Panc1 (cell line): ENCODE measurements at regions not wholly inside any gene's neighbourhood (a gene's known extent, or its start where the extent isn't known, plus 50 kb on each side); places are given as distances from the start of the nearest gene placed in this dataset.

ENCODE experiments used
- ATAC-seq: fragments of 200-7000 bp; cut with Tn5 transposase; 2 replicates; pipeline ENCODE4 v1.9.1; 2020; ENCODE audit warnings: mild to moderate bottlenecking, moderate library complexity
- BruUV-seq: library from RNA; stranded (reverse); fragments of 400-500 nt; replicated peaks from 2 replicates; lab custom pipeline; 2021; lab: Mats Ljungman, UMichigan
- CTCF ChIA-PET: fragments of 300-600 bp; sonication (Branson Sonifier 250); formaldehyde crosslinking; loops from one replicate; lab custom pipeline; 2022; ENCODE audit warnings: antibody characterized with exemption; lab: Charles Lee
- POLR2A ChIA-PET: fragments of 300-600 bp; sonication (Branson Sonifier 250); formaldehyde crosslinking; loops from one replicate; lab custom pipeline; 2022; ENCODE audit warnings: antibody characterized with exemption; lab: Charles Lee
- DNase-seq: peaks from one replicate; pipeline ENCODE4 v3.0.0-alpha.2; 2010; ENCODE audit warnings: low read depth, low spot score
- H3K27ac ChIP-seq: 2 replicates; pipeline ENCODE4 v1.5.1; 2011; ENCODE audit warnings: mild to moderate bottlenecking, low read length, inconsistent platforms
- H3K27me3 ChIP-seq: fragments of 200-500 bp; sonication (Bioruptor generic); 2 replicates; pipeline ENCODE4 v1.6.0; 2014; ENCODE audit warnings: low read length, inconsistent platforms; ENCODE audit not compliant: control insufficient read depth, insufficient read depth
- H3K36me3 ChIP-seq: fragments of 200-500 bp; sonication (Bioruptor generic); 2 replicates; pipeline ENCODE4 v1.5.1; 2014; ENCODE audit warnings: inconsistent platforms, mild to moderate bottlenecking, low read length, moderate library complexity; ENCODE audit not compliant: control insufficient read depth, insufficient read depth
- H3K4me1 ChIP-seq: 2 replicates; pipeline ENCODE4 v1.5.1; 2011; ENCODE audit warnings: inconsistent platforms, mild to moderate bottlenecking, low read length, moderate library complexity; ENCODE audit not compliant: control insufficient read depth, insufficient read depth
- H3K4me3 ChIP-seq, 2 experiments: 2 replicates each; pipeline ENCODE4 v1.5.1; 2011 to 2012; ENCODE audit warnings: low read depth in 2 of 2, low read length in 2 of 2, mild to moderate bottlenecking in 2 of 2, inconsistent platforms in 1 of 2, moderate library complexity in 1 of 2
- H3K9me3 ChIP-seq: fragments of 200-500 bp; sonication (Bioruptor generic); 2 replicates; pipeline ENCODE4 v1.5.1; 2014; ENCODE audit warnings: low read depth, mild to moderate bottlenecking, inconsistent platforms, low read length, moderate library complexity; ENCODE audit not compliant: control insufficient read depth, insufficient read depth
- CTCF ChIP-seq: fragments of 450-650 bp; IDR thresholded peaks from 2 replicates; pipeline ENCODE4 v1.5.1; 2017; ENCODE audit warnings: mild to moderate bottlenecking
- POLR2AphosphoS5 ChIP-seq: IDR thresholded peaks from 2 replicates; pipeline ENCODE4 v1.6.1; 2012; ENCODE audit warnings: mild to moderate bottlenecking, low read depth, low read length, moderate library complexity
- REST ChIP-seq, 2 experiments: IDR thresholded peaks; 2 replicates each; pipeline ENCODE4 v1.6.1; 2011 to 2012; ENCODE audit warnings: low read depth in 2 of 2, control low read depth in 1 of 2, low read length in 1 of 2, mild to moderate bottlenecking in 1 of 2, moderate library complexity in 1 of 2; ENCODE audit not compliant: insufficient read depth in 1 of 2
- SIN3A ChIP-seq: IDR thresholded peaks from 2 replicates; pipeline ENCODE4 v1.6.1; 2012; ENCODE audit warnings: low read depth, mild to moderate bottlenecking, low read length, moderate library complexity, borderline replicate concordance; ENCODE audit not compliant: insufficient read depth
- TCF7L2 ChIP-seq: IDR thresholded peaks from 2 replicates; pipeline ENCODE4 v1.6.1; 2011; ENCODE audit warnings: mild to moderate bottlenecking, low read depth, low read length, inconsistent platforms
- in situ Hi-C: cut with HindIII; loops from 2 replicates; pipeline ENCODE4 v1.10.0; 2016; ENCODE audit warnings: low sequenced_read_pairs, low pct_unique_long_range_greater_than_20kb
- intact Hi-C: fragments of 100-400 bp; cut with micrococcal nuclease; formaldehyde crosslinking; loops from one replicate; pipeline ENCODE4 v1.10.0; 2022; ENCODE audit not compliant: unreplicated experiment

GRCh38 chr12:61043838-61044237 is 1216.4 kb upstream of the USP15 start:
- no peak for ATAC-seq
- Histone ChIP-seq H3K4me1 (no peaks in the 10 kb centered on the region), H3K9me3 (no peaks in the 10 kb centered on the region), H3K27me3 (no peaks in the 10 kb centered on the region), H3K36me3 (no peaks in the 10 kb centered on the region), H3K27ac (no peak overlapping the region), H3K4me3 (no peak overlapping the region)
- CTCF ChIA-PET: no interaction called here
- DNase-seq: no peak
- intact Hi-C loops: no loop called here
- POLR2A ChIA-PET: no interaction called here
- in situ Hi-C loops: no loop called here
- BruUV-seq: no TSS peak
- TF ChIP-seq SIN3A: no peak
- TF ChIP-seq POLR2AphosphoS5: no peak
- no peak for TF ChIP-seq CTCF
- no peak for TF ChIP-seq REST (IDR thresholded peaks at IDR 0.05; ENCODE audit: insufficient read depth in 1 of 2, low read depth in 2 of 2, low read length in 1 of 2)
- TF ChIP-seq TCF7L2: no peak

GRCh38 chr12:61044766-61045165 is 1215.4 kb upstream of the USP15 start:
- H3K4me3 ChIP-seq: no peak overlapping the region
- H3K27me3 ChIP-seq: no peaks in the 10 kb centered on the region
- ATAC-seq (no peak), DNase-seq (no peak)
- no peaks in the 10 kb centered on the region for H3K36me3 ChIP-seq
- in situ Hi-C loops (no loop called here), intact Hi-C loops (no loop called here)
- no peak for TF ChIP-seq CTCF
- no peak for TF ChIP-seq REST (IDR thresholded peaks at IDR 0.05; ENCODE audit: insufficient read depth in 1 of 2, low read depth in 2 of 2, low read length in 1 of 2)
- TF ChIP-seq SIN3A: no peak
- TF ChIP-seq POLR2AphosphoS5: no peak
- TF ChIP-seq TCF7L2: no peak
- H3K9me3 ChIP-seq: no peaks in the 10 kb centered on the region
- POLR2A ChIA-PET: no interaction called here
- no TSS peak for BruUV-seq
- H3K4me1 ChIP-seq: no peaks in the 10 kb centered on the region
- CTCF ChIA-PET: no interaction called here
- H3K27ac ChIP-seq: no peak overlapping the region
